DOHH2 (cell line): ENCODE measurements at regions not wholly inside any gene's neighbourhood (a gene's known extent, or its start where the extent isn't known, plus 50 kb on each side); places are given as distances from the start of the nearest gene placed in this dataset.
A peak's percentile ranks its signal among the peaks of the same experiment; 100 is the strongest.
"Not testable (repeated sequence)": the region's sequence is repeated elsewhere in the genome, so short reads cannot be mapped to it uniquely, and the experiment has no call there.

Experiments
- H3F3A ChIP-seq: fragments of 200-600 bp; sonication (generic), shearing (Covaris generic); 2 replicates; pipeline ENCODE4 v1.6.0; 2016; ENCODE audit warnings: antibody characterized with exemption, mild to moderate bottlenecking; ENCODE audit not compliant: control insufficient read depth, insufficient read depth
- H3K27ac ChIP-seq: fragments of 200-600 bp; sonication (generic); 2 replicates; pipeline ENCODE4 v1.5.1; 2014; ENCODE audit warnings: low read depth, mild to moderate bottlenecking, low read length, moderate library complexity
- H3K27me3 ChIP-seq: fragments of 200-600 bp; sonication (generic); 2 replicates; pipeline ENCODE4 v1.6.1; 2014; ENCODE audit warnings: mild to moderate bottlenecking, low read length, mixed read lengths; ENCODE audit not compliant: control insufficient read depth
- H3K36me3 ChIP-seq: fragments of 200-600 bp; sonication (generic); 2 replicates; pipeline ENCODE4 v1.6.1; 2014; ENCODE audit warnings: mild to moderate bottlenecking, low read length, moderate library complexity, mixed read lengths; ENCODE audit not compliant: control insufficient read depth
- H3K4me1 ChIP-seq: fragments of 200-600 bp; sonication (generic); 2 replicates; pipeline ENCODE4 v1.6.1; 2014; ENCODE audit warnings: mild to moderate bottlenecking, low read length, mixed read lengths; ENCODE audit not compliant: control insufficient read depth
- H3K4me2 ChIP-seq: fragments of 200-600 bp; sonication (generic); 2 replicates; pipeline ENCODE4 v1.6.0; 2014; ENCODE audit warnings: mild to moderate bottlenecking, low read length, moderate library complexity
- H3K4me3 ChIP-seq: fragments of 200-600 bp; sonication (generic); 2 replicates; pipeline ENCODE4 v1.5.1; 2014; ENCODE audit warnings: mild to moderate bottlenecking, low read length, mixed read lengths
- H3K79me2 ChIP-seq: fragments of 200-600 bp; sonication (generic); 2 replicates; pipeline ENCODE4 v1.6.1; 2014; ENCODE audit warnings: mild to moderate bottlenecking, low read length, mixed read lengths; ENCODE audit not compliant: control insufficient read depth
- H3K9me2 ChIP-seq: fragments of 200-600 bp; sonication (generic); replicated peaks from 2 replicates; pipeline ENCODE4 v1.6.1; 2014; ENCODE audit warnings: mild to moderate bottlenecking, low read length, mixed read lengths; ENCODE audit not compliant: control insufficient read depth
- H3K9me3 ChIP-seq: fragments of 200-600 bp; sonication (generic); 2 replicates; pipeline ENCODE4 v1.6.1; 2014; ENCODE audit warnings: antibody characterized with exemption, low read length, mixed read lengths; ENCODE audit not compliant: control insufficient read depth, insufficient read depth
- H4K20me1 ChIP-seq: fragments of 200-600 bp; sonication (generic); 2 replicates; pipeline ENCODE4 v1.6.0; 2014; ENCODE audit warnings: low read depth, mild to moderate bottlenecking, antibody characterized with exemption, low read length, moderate library complexity; ENCODE audit not compliant: control insufficient read depth, insufficient read depth
- CTCF ChIP-seq: fragments of 200-600 bp; sonication (generic); IDR thresholded peaks from one replicate; pipeline ENCODE4 v1.5.1; 2014; ENCODE audit warnings: antibody characterized with exemption, mild to moderate bottlenecking, low read depth, low read length; ENCODE audit not compliant: poor library complexity, severe bottlenecking
- EZH2phosphoT487 ChIP-seq: fragments of 200-600 bp; sonication (generic); IDR thresholded peaks from 2 replicates; pipeline ENCODE4 v1.6.1; 2017; ENCODE audit warnings: borderline replicate concordance, mild to moderate bottlenecking, antibody characterized with exemption, low read length, moderate library complexity, mixed read lengths

- H3K36me3 ChIP-seq = no peaks in the 10 kb centered on the region
- H3K4me1 ChIP-seq = no peaks in the 10 kb centered on the region
- H3K4me2 ChIP-seq = no peak overlapping the region
- no peaks in the 10 kb centered on the region for H4K20me1 ChIP-seq
- no peaks in the 10 kb centered on the region for H3K9me3 ChIP-seq
- no peaks in the 10 kb centered on the region for H3K79me2 ChIP-seq
- no peak overlapping the region for H3K4me3 ChIP-seq
- no peaks in the 10 kb centered on the region for H3K27me3 ChIP-seq
- H3K27ac ChIP-seq = no peak overlapping the region
- no peak for TF ChIP-seq EZH2phosphoT487
- TF ChIP-seq CTCF = peak; percentile 78
- H3K9me2 ChIP-seq = no peaks in the 10 kb centered on the region
- no peaks in the 10 kb centered on the region for H3F3A ChIP-seq
Observed at GRCh38 chr5:63401436-63402046, 560.7 kb downstream of the HTR1A start.

GRCh38 chr5:63400079-63400478 is 562.2 kb downstream of the HTR1A start:
- TF ChIP-seq CTCF = no peak
- no peak for TF ChIP-seq EZH2phosphoT487
- Histone ChIP-seq H3K9me3 (no peaks in the 10 kb centered on the region), H3K27ac (no peak overlapping the region), H3K36me3 (no peaks in the 10 kb centered on the region), H3F3A (no peaks in the 10 kb centered on the region), H3K4me1 (no peaks in the 10 kb centered on the region), H3K79me2 (no peaks in the 10 kb centered on the region), H3K27me3 (no peaks in the 10 kb centered on the region), H3K9me2 (no peaks in the 10 kb centered on the region), H3K4me2 (no peak overlapping the region), H4K20me1 (no peaks in the 10 kb centered on the region), H3K4me3 (no peak overlapping the region)

GRCh38 chr5:63398346-63398745 is 563.9 kb downstream of the HTR1A start:
- H3K4me1 ChIP-seq = no peaks in the 10 kb centered on the region
- no peaks in the 10 kb centered on the region for H3K9me2 ChIP-seq
- H3F3A ChIP-seq = no peaks in the 10 kb centered on the region
- no peaks in the 10 kb centered on the region for H3K36me3 ChIP-seq
- no peak overlapping the region for H3K27ac ChIP-seq
- no peak for TF ChIP-seq CTCF
- no peak for TF ChIP-seq EZH2phosphoT487
- H4K20me1 ChIP-seq = no peaks in the 10 kb centered on the region
- H3K9me3 ChIP-seq = no peaks in the 10 kb centered on the region
- no peak overlapping the region for H3K4me2 ChIP-seq
- no peak overlapping the region for H3K4me3 ChIP-seq
- H3K79me2 ChIP-seq = no peaks in the 10 kb centered on the region
- H3K27me3 ChIP-seq = no peaks in the 10 kb centered on the region

GRCh38 chr5:63388188-63388587 is 574.1 kb downstream of the HTR1A start:
- not testable (repeated sequence) for H3F3A ChIP-seq, H3K4me3 ChIP-seq, H3K36me3 ChIP-seq, H3K4me2 ChIP-seq, H3K4me1 ChIP-seq, H4K20me1 ChIP-seq, H3K9me2 ChIP-seq, H3K27ac ChIP-seq, H3K79me2 ChIP-seq, H3K27me3 ChIP-seq, H3K9me3 ChIP-seq
